ENCODE measurements at regions not wholly inside any gene's neighbourhood (a gene's known extent, or its start where the extent isn't known, plus 50 kb on each side); places are given as distances from the start of the nearest gene placed in this dataset.

GRCh38 chr21:38598413-38598812 is 100.1 kb upstream of the ERG start:
- no peak overlapping the region for H3K27ac ChIP-seq
- no peaks in the 10 kb centered on the region for H3K79me2 ChIP-seq (ENCODE audit: low read depth)
- Mint-ChIP-seq H3K36me3 (no peaks in the 10 kb centered on the region), H3K4me1 (peaks cover 12% of the 10 kb centered on the region), H3K4me3 (no peak overlapping the region), H3K27me3 (ENCODE audit: insufficient read depth, low read depth) (peaks cover 6% of the 10 kb centered on the region), H3K27ac (no peak overlapping the region), H3K9me3 (no peaks in the 10 kb centered on the region)
- no peaks in the 10 kb centered on the region for H4K20me1 ChIP-seq (ENCODE audit: low read depth)
- H3K4me3 ChIP-seq, result no peak overlapping the region
- no peak overlapping the region for H3K9ac ChIP-seq
- DNase-seq (ENCODE audit: low spot score), result no peak
- TF ChIP-seq EZH2 (IDR thresholded peaks at IDR 0.05) (no peak), EZH2phosphoT487 (IDR thresholded peaks at IDR 0.05) (no peak)
- TF ChIP-seq, protein P1, sequence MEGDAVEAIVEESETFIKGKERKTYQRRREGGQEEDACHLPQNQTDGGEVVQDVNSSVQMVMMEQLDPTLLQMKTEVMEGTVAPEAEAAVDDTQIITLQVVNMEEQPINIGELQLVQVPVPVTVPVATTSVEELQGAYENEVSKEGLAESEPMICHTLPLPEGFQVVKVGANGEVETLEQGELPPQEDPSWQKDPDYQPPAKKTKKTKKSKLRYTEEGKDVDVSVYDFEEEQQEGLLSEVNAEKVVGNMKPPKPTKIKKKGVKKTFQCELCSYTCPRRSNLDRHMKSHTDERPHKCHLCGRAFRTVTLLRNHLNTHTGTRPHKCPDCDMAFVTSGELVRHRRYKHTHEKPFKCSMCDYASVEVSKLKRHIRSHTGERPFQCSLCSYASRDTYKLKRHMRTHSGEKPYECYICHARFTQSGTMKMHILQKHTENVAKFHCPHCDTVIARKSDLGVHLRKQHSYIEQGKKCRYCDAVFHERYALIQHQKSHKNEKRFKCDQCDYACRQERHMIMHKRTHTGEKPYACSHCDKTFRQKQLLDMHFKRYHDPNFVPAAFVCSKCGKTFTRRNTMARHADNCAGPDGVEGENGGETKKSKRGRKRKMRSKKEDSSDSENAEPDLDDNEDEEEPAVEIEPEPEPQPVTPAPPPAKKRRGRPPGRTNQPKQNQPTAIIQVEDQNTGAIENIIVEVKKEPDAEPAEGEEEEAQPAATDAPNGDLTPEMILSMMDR (IDR thresholded peaks at IDR 0.05), result no peak
- no peak overlapping the region for H2AFZ ChIP-seq (replicated peaks)
- H3F3A ChIP-seq (ENCODE audit: low read depth), result no peaks in the 10 kb centered on the region
- no peaks in the 10 kb centered on the region for H3K36me3 ChIP-seq
- H3K4me1 ChIP-seq, result no peaks in the 10 kb centered on the region
- H3K9me3 ChIP-seq (ENCODE audit: low read depth), result no peaks in the 10 kb centered on the region
- no peaks in the 10 kb centered on the region for H3K27me3 ChIP-seq
- no peak overlapping the region for H3K4me2 ChIP-seq

DNA sequence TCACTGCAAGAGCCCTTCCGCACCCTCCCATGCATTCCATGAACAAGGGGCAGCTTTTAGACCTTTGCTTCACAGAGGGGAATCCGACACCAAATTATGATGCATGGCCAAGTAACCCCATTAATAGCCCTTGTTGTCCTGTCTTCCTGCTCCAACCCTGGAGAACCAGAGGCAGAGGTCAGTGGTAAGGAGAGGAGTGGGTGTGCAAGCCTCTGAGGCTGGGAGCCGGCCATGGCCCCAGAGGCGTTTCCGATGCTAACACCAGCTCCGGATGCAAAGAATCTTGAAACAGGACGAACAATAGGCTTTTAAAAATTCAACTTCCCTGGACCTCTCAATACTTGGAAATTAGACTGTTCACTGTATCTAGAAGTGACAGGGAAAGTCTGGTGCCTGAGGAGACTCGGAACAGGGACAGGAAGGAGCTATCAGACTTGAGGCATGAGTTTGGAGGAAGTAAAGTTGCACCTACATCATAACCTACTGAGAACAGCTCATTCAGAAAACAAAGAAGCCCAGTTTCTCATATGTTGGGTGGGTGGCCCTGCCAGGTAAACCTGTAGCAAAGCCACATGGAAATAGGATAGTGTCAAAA is 101.2 kb upstream of the ERG start:
- Mint-ChIP-seq H3K27ac (no peak overlapping the region), H3K4me1 (peaks cover 12% of the 10 kb centered on the region), H3K4me3 (no peak overlapping the region), H3K27me3 (ENCODE audit: insufficient read depth, low read depth) (peaks cover 6% of the 10 kb centered on the region), H3K36me3 (no peaks in the 10 kb centered on the region), H3K9me3 (no peaks in the 10 kb centered on the region)
- no peak overlapping the region for H3K9ac ChIP-seq
- no peak overlapping the region for H2AFZ ChIP-seq (replicated peaks)
- no peak overlapping the region for H3K4me3 ChIP-seq
- no peaks in the 10 kb centered on the region for H3K9me3 ChIP-seq (ENCODE audit: low read depth)
- no peaks in the 10 kb centered on the region for H3K79me2 ChIP-seq (ENCODE audit: low read depth)
- no peaks in the 10 kb centered on the region for H3K27me3 ChIP-seq
- H4K20me1 ChIP-seq (ENCODE audit: low read depth), result no peaks in the 10 kb centered on the region
- no peak overlapping the region for H3K27ac ChIP-seq
- H3K36me3 ChIP-seq, result no peaks in the 10 kb centered on the region
- H3F3A ChIP-seq (ENCODE audit: low read depth), result no peaks in the 10 kb centered on the region
- H3K4me2 ChIP-seq, result no peak overlapping the region
- no peaks in the 10 kb centered on the region for H3K4me1 ChIP-seq
- DNase-seq (ENCODE audit: low spot score), result no peak
- TF ChIP-seq EZH2phosphoT487 (IDR thresholded peaks at IDR 0.05), result no peak
- no peak for TF ChIP-seq EZH2 (IDR thresholded peaks at IDR 0.05)
- TF ChIP-seq, protein P1 (IDR thresholded peaks at IDR 0.05), result no peak

DNA sequence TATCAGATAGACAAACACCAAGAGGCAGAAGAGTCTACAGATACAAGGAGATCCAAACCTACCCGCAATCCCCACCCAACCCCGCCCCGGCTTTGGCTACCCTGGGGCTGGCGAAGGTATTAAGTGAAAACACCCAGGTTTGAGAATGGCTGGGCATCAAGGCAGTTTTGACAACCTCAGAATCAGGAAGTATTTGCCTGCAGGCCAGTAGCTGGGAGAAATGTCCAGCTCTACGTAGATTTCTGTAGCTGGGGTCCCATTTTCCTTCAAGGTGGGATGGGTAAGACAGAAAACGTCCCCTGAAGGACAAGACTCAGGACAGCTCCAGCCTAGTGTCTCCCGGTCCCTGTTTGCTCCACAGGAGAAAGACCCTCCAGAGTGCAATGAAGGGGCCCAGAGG is 101.8 kb upstream of the ERG start:
- Histone ChIP-seq H3K4me3 (no peak overlapping the region), H3K9ac (no peak overlapping the region), H3K4me1 (no peaks in the 10 kb centered on the region), H3K27me3 (no peaks in the 10 kb centered on the region), H3K79me2 (ENCODE audit: low read depth) (no peaks in the 10 kb centered on the region), H3K36me3 (no peaks in the 10 kb centered on the region), H2AFZ (replicated peaks) (no peak overlapping the region), H3K9me3 (ENCODE audit: low read depth) (no peaks in the 10 kb centered on the region), H3F3A (ENCODE audit: low read depth) (no peaks in the 10 kb centered on the region), H3K27ac (no peak overlapping the region), H3K4me2 (no peak overlapping the region), H4K20me1 (ENCODE audit: low read depth) (no peaks in the 10 kb centered on the region)
- DNase-seq (ENCODE audit: low spot score), result no peak
- H3K4me1 Mint-ChIP-seq, result peaks cover 12% of the 10 kb centered on the region
- TF ChIP-seq, protein P1 (IDR thresholded peaks at IDR 0.05), result no peak
- TF ChIP-seq EZH2phosphoT487 (IDR thresholded peaks at IDR 0.05) (no peak), EZH2 (IDR thresholded peaks at IDR 0.05) (no peak)
- peaks cover 6% of the 10 kb centered on the region for H3K27me3 Mint-ChIP-seq (ENCODE audit: insufficient read depth, low read depth)
- no peak overlapping the region for H3K4me3 Mint-ChIP-seq
- no peaks in the 10 kb centered on the region for H3K36me3 Mint-ChIP-seq
- no peaks in the 10 kb centered on the region for H3K9me3 Mint-ChIP-seq
- no peak overlapping the region for H3K27ac Mint-ChIP-seq
